Neuronal stem cell (in vitro differentiated cells): ENCODE measurements at regions not wholly inside any gene's neighbourhood (a gene's known extent, or its start where the extent isn't known, plus 50 kb on each side); places are given as distances from the start of the nearest gene placed in this dataset.

Source experiments
- DNase-seq: peaks from one replicate; pipeline ENCODE4 v3.0.0-alpha.2; 2013; ENCODE audit warnings: low spot score
- H2AFZ ChIP-seq: one replicate; pipeline ENCODE4 v1.6.1; 2013; ENCODE audit warnings: mild to moderate bottlenecking, low read length, inconsistent platforms
- H2AK5ac ChIP-seq: 2 replicates; pipeline ENCODE4 v1.6.1; 2013; ENCODE audit warnings: low read depth, mild to moderate bottlenecking, inconsistent platforms, low read length, moderate library complexity, mixed read lengths
- H2BK120ac ChIP-seq: 2 replicates; pipeline ENCODE4 v1.6.1; 2013; ENCODE audit warnings: low read depth, mild to moderate bottlenecking, inconsistent platforms, low read length, moderate library complexity, mixed read lengths
- H2BK12ac ChIP-seq: one replicate; pipeline ENCODE4 v1.6.1; 2013; ENCODE audit warnings: low read length, inconsistent platforms
- H2BK15ac ChIP-seq: 2 replicates; pipeline ENCODE4 v1.6.1; 2013; ENCODE audit warnings: mild to moderate bottlenecking, low read length, inconsistent platforms, mixed read lengths
- H2BK5ac ChIP-seq: one replicate; pipeline ENCODE4 v1.6.1; 2013; ENCODE audit warnings: inconsistent platforms, mild to moderate bottlenecking, low read length, moderate library complexity
- H3K14ac ChIP-seq: one replicate; pipeline ENCODE4 v1.6.1; 2013; ENCODE audit warnings: low read length, inconsistent platforms
- H3K18ac ChIP-seq: 2 replicates; pipeline ENCODE4 v1.6.1; 2013; ENCODE audit warnings: low read length, inconsistent platforms
- H3K23ac ChIP-seq: 2 replicates; pipeline ENCODE4 v1.6.1; 2013; ENCODE audit warnings: low read depth, mild to moderate bottlenecking, mixed read lengths, low read length, inconsistent platforms; ENCODE audit not compliant: poor library complexity
- H3K27ac ChIP-seq: replicated peaks from 3 replicates; pipeline ENCODE4 v1.5.1; 2013; ENCODE audit warnings: low read length, inconsistent platforms
- H3K27me3 ChIP-seq, 3 experiments: 2 replicates each; pipeline ENCODE4 v1.6.1; 2013; ENCODE audit warnings: low read length in 3 of 3, mild to moderate bottlenecking in 2 of 3, inconsistent platforms in 1 of 3, low read depth in 1 of 3, mixed read lengths in 1 of 3, moderate library complexity in 1 of 3; ENCODE audit not compliant: control insufficient read depth in 3 of 3, insufficient read depth in 3 of 3
- H3K36me3 ChIP-seq, 2 donors: replicated peaks in 1 of 2; 2 replicates each; pipeline ENCODE4 v1.6.1; 2013; ENCODE audit warnings: low read length in 2 of 2; ENCODE audit not compliant: control insufficient read depth in 2 of 2, insufficient read depth in 2 of 2
- H3K4ac ChIP-seq: 2 replicates; pipeline ENCODE4 v1.6.1; 2013; ENCODE audit warnings: inconsistent platforms, mild to moderate bottlenecking, low read length, moderate library complexity
- H3K4me1 ChIP-seq, 2 donors: 1 replicate in 1 of 2; 2 replicates in 1 of 2; pipeline ENCODE4 v1.6.1; 2013; ENCODE audit warnings: low read length in 2 of 2, low read depth in 1 of 2; ENCODE audit not compliant: control insufficient read depth in 2 of 2, insufficient read depth in 1 of 2
- H3K4me2 ChIP-seq: one replicate; pipeline ENCODE4 v1.6.1; 2013; ENCODE audit warnings: mild to moderate bottlenecking, low read length, inconsistent platforms; ENCODE audit not compliant: insufficient read depth, poor library complexity, severe bottlenecking
- H3K4me3 ChIP-seq, 2 donors: 2 replicates each; pipeline ENCODE4 v1.5.1; 2013; ENCODE audit warnings: low read length in 2 of 2, mild to moderate bottlenecking in 2 of 2, inconsistent platforms in 1 of 2, moderate library complexity in 1 of 2
- H3K79me1 ChIP-seq: one replicate; pipeline ENCODE4 v1.6.1; 2013; ENCODE audit warnings: low read depth, mild to moderate bottlenecking, inconsistent platforms, low read length, moderate library complexity
- H3K9ac ChIP-seq: one replicate; pipeline ENCODE4 v1.6.1; 2013; ENCODE audit warnings: mild to moderate bottlenecking, low read depth, low read length, inconsistent platforms; ENCODE audit not compliant: poor library complexity
- H3K9me3 ChIP-seq, 2 donors: replicated peaks in 1 of 2; 2 replicates each; pipeline versions ENCODE3 to v1.6.1; 2013; ENCODE audit warnings: low read length in 2 of 2, mild to moderate bottlenecking in 2 of 2, inconsistent platforms in 1 of 2, low read depth in 1 of 2, mixed read lengths in 1 of 2, moderate library complexity in 1 of 2; ENCODE audit not compliant: control insufficient read depth in 2 of 2, insufficient read depth in 1 of 2
- H4K8ac ChIP-seq: one replicate; pipeline ENCODE4 v1.6.1; 2013; ENCODE audit warnings: low read depth, mild to moderate bottlenecking, inconsistent platforms, low read length, moderate library complexity
- H4K91ac ChIP-seq: one replicate; pipeline ENCODE4 v1.6.1; 2013; ENCODE audit warnings: low read length, low read depth, mild to moderate bottlenecking, inconsistent platforms; ENCODE audit not compliant: poor library complexity
- WGBS, 2 donors: extraction: QIAGEN DNeasy Blood & Tissue Kit; methylation state at CpG; one replicate each; pipeline ENCODE4 v1.1.7; 2013; ENCODE audit warnings: missing lambda C conversion rate in 2 of 2, mixed read lengths in 1 of 2; ENCODE audit not compliant: insufficient read length in 2 of 2, insufficient replicate concordance in 1 of 2; ENCODE audit errors: extremely low coverage in 2 of 2; 5-methylcytosine and 5-hydroxymethylcytosine counted together

DNA sequence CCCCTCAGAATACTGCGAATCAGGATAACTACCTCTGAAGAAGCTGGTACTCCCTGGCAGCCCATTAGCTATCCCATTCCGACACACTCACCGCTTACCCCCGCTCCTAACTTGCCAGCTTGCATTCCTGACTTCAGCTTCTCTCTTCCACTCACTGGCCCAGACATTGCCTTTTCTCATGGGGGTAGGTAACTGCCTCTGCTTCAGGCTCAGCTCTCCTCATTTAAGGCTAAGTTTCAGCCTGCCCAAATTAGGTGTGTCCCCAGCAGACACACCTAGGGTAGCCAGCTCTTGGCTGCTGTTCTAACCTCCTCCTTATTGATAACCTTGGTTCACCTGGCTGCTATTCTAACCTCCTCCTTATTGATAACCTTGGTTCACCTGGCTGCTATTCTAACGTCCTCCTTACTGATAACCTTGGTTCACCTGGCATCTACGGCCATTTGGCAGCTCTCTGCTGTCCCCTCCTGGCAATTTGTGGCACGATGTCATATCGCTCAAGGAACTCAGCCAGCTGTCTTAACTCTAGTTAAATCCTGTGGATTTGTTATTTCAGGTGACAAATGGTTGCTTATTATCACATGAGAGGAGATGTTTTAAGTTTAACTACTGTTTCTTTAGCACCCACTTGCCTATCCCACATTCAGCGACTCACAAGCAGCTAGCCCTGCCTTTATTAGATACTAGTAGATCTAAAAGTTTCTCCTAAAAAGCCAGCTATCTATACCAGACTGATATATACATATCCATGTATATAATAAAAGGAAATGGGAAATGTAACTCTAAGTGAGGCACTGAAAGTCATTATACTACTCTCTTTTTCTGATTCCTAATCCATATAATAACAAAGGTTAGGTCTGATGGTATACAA is 106.5 kb upstream of the ACP3 start:
- Histone ChIP-seq H3K27me3 (no peaks in the 10 kb centered on the region), H3K23ac (no peak overlapping the region), H2AK5ac (no peak overlapping the region), H2BK15ac (no peak overlapping the region), H3K4me2 (no peak overlapping the region), H3K27ac (no peak overlapping the region), H3K18ac (no peak overlapping the region), H3K9ac (no peak overlapping the region), H3K79me1 (no peaks in the 10 kb centered on the region), H2BK12ac (no peak overlapping the region), H3K9me3 (no peaks in the 10 kb centered on the region), H2BK120ac (no peak overlapping the region), H4K91ac (no peak overlapping the region), H3K14ac (no peak overlapping the region), H3K36me3 (no peaks in the 10 kb centered on the region), H3K4ac (no peak overlapping the region), H2AFZ (no peak overlapping the region), H3K4me3 (no peak overlapping the region), H4K8ac (no peak overlapping the region), H3K4me1 (no peaks in the 10 kb centered on the region), H2BK5ac (no peak overlapping the region)
- DNase-seq = peak; percentile 12
- no CpG with 5 or more reads among the region's 9 CpGs for WGBS, 2 donors

DNA sequence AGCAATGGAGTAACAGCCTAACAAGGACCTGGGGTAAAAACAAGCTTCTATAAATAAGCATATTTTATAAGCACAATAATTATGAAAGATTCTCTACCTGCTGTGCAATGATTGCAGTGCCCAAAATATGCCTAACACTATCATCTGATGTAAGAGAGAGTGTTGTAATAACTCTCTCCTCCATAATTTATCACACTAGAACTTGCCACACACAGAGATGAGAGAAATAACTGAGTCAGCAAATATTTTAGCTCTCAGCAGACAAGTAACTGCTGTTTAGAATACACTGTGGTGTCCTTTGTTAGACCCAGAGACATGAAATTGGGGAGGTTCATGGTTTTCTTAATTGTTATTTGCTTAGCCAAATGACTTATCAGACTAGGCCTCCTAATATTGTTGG is 105.3 kb upstream of the ACP3 start:
- Histone ChIP-seq H3K4ac (no peak overlapping the region), H3K27ac (no peak overlapping the region), H3K36me3 (no peaks in the 10 kb centered on the region), H2BK5ac (no peak overlapping the region), H2BK15ac (no peak overlapping the region), H3K4me2 (no peak overlapping the region), H3K9me3 (no peaks in the 10 kb centered on the region), H3K9ac (no peak overlapping the region), H4K8ac (no peak overlapping the region), H3K27me3 (no peaks in the 10 kb centered on the region), H3K18ac (no peak overlapping the region), H3K79me1 (no peaks in the 10 kb centered on the region), H3K4me3 (no peak overlapping the region), H2AFZ (no peak overlapping the region), H3K4me1 (no peaks in the 10 kb centered on the region), H3K23ac (no peak overlapping the region), H2BK120ac (no peak overlapping the region), H2AK5ac (no peak overlapping the region), H4K91ac (no peak overlapping the region), H2BK12ac (no peak overlapping the region), H3K14ac (no peak overlapping the region)
- no peak for DNase-seq

DNA sequence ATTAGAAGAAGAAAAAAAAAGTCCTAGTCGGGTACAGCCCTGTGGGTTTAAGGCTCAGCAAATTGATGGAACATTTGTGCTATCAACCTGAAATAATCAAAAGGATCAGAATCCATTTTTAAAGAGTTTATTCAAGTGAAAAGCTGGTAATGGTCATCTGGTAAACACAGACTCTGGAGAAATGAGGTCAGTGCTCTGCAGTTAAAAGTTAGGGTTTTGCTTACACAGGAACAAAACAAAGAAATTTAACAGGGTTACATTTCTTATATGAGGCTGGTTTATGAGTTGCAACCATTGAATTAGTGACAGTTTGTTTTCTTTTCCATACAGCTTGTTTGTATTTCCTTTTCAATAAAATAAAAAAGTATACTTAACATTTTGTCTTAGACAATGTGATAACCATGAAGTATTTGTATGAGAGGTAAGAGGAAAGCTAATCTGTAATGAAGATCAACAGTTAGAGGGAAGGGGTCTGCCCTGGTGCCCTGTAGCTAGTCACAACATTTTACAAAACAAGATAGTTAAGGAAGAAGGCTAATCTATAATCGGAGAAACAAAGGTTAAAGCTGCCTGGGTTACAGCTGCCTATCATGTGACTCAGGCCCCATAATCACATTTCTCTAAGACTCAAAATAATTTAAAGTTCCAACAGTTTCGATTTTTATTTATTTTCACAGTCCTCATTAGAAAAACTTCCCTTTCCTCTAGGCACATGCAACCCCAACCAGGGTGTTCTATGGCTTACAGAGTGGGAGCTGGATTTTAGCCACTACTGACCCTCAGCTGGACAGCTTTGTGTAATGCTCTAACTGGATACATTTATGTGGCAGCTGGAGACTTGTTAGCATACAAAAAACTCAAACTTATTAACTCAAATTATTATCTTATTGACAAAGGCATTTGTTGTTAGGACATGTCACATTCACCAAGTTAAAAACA is 98.1 kb upstream of the ACP3 start:
- Histone ChIP-seq H4K91ac (no peak overlapping the region), H2BK120ac (no peak overlapping the region), H3K9ac (no peak overlapping the region), H3K36me3 (no peaks in the 10 kb centered on the region), H3K9me3 (no peaks in the 10 kb centered on the region), H3K4me1 (no peaks in the 10 kb centered on the region), H3K18ac (no peak overlapping the region), H3K79me1 (no peaks in the 10 kb centered on the region), H4K8ac (no peak overlapping the region), H3K4ac (no peak overlapping the region), H3K4me3 (no peak overlapping the region), H2BK15ac (no peak overlapping the region), H3K27me3 (no peaks in the 10 kb centered on the region), H2BK12ac (no peak overlapping the region), H3K4me2 (no peak overlapping the region), H2AFZ (no peak overlapping the region), H2AK5ac (no peak overlapping the region), H3K27ac (no peak overlapping the region), H3K14ac (no peak overlapping the region), H2BK5ac (no peak overlapping the region), H3K23ac (no peak overlapping the region)
- DNase-seq = no peak
- no CpG with 5 or more reads among the region's 3 CpGs for WGBS, 2 donors

DNA sequence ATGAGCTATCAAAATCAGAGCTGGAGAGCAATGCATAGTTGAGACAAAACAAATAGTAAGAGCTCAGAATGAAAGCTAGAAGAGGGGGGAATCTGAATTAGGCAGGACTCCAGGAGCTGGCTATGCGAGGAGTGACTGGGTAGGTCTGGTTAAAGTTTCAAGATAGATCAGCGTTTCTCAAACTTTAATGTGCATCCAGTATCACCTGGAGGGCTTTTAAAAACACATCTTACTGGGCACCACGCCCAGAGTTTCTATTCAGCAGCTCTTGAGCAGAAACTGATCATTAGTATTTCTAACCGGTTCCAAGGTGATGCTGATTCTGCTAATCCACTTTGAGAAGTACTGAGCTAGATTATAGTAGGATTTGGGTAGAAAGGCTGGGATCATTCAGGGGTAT is 96.2 kb upstream of the ACP3 start:
- no peak overlapping the region for H3K4me2 ChIP-seq
- no peaks in the 10 kb centered on the region for H3K4me1 ChIP-seq
- H3K4ac ChIP-seq = no peak overlapping the region
- DNase-seq = no peak
- H3K14ac ChIP-seq = no peak overlapping the region
- no peak overlapping the region for H3K18ac ChIP-seq
- no CpG with 5 or more reads among the region's 4 CpGs for WGBS, 2 donors
- H3K79me1 ChIP-seq = no peaks in the 10 kb centered on the region
- H3K27me3 ChIP-seq = no peaks in the 10 kb centered on the region
- H3K9me3 ChIP-seq = no peaks in the 10 kb centered on the region
- no peak overlapping the region for H4K8ac ChIP-seq
- H2AFZ ChIP-seq = no peak overlapping the region
- no peak overlapping the region for H2AK5ac ChIP-seq
- H2BK120ac ChIP-seq = no peak overlapping the region
- no peak overlapping the region for H2BK15ac ChIP-seq
- no peak overlapping the region for H4K91ac ChIP-seq
- no peak overlapping the region for H3K4me3 ChIP-seq
- no peaks in the 10 kb centered on the region for H3K36me3 ChIP-seq
- no peak overlapping the region for H3K9ac ChIP-seq
- no peak overlapping the region for H3K23ac ChIP-seq
- H3K27ac ChIP-seq = no peak overlapping the region
- H2BK5ac ChIP-seq = no peak overlapping the region
- H2BK12ac ChIP-seq = no peak overlapping the region
